NT2/D1 (cell line): ENCODE measurements at regions not wholly inside any gene's neighbourhood (a gene's known extent, or its start where the extent isn't known, plus 50 kb on each side); places are given as distances from the start of the nearest gene placed in this dataset.

Experiments used
- SUZ12 ChIP-seq: IDR thresholded peaks from 2 replicates; pipeline ENCODE4 v1.6.1; 2011; ENCODE audit not compliant: insufficient read length, insufficient read depth; ENCODE audit errors: extremely low read depth
- ZNF274 ChIP-seq: IDR thresholded peaks from 2 replicates; pipeline ENCODE4 v1.6.1; 2011; ENCODE audit warnings: mild to moderate bottlenecking, low read depth, low read length

DNA sequence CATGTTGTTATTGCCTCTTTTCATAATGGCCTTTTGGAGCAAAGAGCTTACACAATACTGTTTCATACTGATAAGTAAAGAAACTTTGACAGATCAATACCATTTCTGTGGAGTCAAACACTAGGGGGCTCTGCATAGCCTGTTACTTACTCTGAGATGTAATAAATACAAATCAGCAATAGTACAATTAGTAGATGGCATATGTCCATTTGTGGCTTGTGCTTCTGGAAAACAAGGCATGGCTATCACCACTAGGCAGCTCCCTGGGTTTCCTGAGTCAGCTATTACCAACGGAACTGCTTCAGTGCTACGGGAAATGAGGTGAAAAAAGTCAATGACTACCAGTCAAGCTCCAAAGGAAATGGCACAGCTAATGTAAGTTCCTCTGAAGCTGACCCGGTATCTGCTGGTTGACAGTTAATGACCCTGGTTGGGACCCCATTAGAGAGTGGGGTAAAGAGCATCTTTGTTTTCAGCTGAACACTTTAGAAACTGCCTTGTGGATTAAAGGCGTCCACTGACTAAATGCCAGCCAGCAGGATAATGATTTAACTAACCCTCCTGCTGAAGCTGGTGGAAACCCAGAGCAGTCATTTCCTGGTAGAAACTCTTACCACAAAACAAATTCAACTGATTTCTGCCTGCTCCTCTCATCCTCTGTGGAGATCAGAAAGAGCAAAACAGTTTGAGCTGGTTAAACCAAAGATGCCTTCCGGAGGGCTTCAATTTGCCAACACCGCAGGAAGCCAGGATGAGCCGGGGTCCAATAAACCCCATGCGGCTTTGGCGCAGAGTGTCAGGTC lies 69.0 kb upstream of the FAM169A start:
- TF ChIP-seq SUZ12 (no peak), ZNF274 (no peak)
